ENCODE measurements at regions not wholly inside any gene's neighbourhood (a gene's known extent, or its start where the extent isn't known, plus 50 kb on each side); places are given as distances from the start of the nearest gene placed in this dataset.

GRCh38 chr17:64785011-64785421 is 122.9 kb upstream of the SMURF2 start:
- H2BK5ac ChIP-seq (ENCODE audit: low read depth, low read length, poor library complexity, severe bottlenecking), result no peak overlapping the region
- H3K27me3 ChIP-seq (ENCODE audit: control insufficient read depth in 1 of 2, insufficient read depth in 1 of 2, low read length in 2 of 2), result peaks cover 3 to 10% of the 10 kb centered on the region in 2 experiments
- H3K4me3 ChIP-seq (ENCODE audit: insufficient read depth in 1 of 2, low read depth in 1 of 2, low read length in 2 of 2), result no peak overlapping the region
- H2AK5ac ChIP-seq (ENCODE audit: low read length, severe bottlenecking), result no peak overlapping the region
- H4K91ac ChIP-seq (ENCODE audit: low read length), result no peak overlapping the region
- H4K8ac ChIP-seq (ENCODE audit: low read length), result no peak overlapping the region
- WGBS, result 74% methylated on average over 10 of the region's 10 CpGs
- DNase-seq, result no peak
- H3K9ac ChIP-seq (ENCODE audit: low read length), result no peak overlapping the region
- H3K79me1 ChIP-seq (replicated peaks; ENCODE audit: low read length, poor library complexity, severe bottlenecking), result peaks cover 2% of the 10 kb centered on the region
- H3K9me3 ChIP-seq (ENCODE audit: control insufficient read depth, low read length), result no peaks in the 10 kb centered on the region
- peaks cover 52 to 62% of the 10 kb centered on the region in 2 experiments for H3K36me3 ChIP-seq (ENCODE audit: control insufficient read depth in 1 of 2, insufficient read depth in 2 of 2, low read depth in 1 of 2, low read length in 2 of 2)
- H3K18ac ChIP-seq (ENCODE audit: low read depth in 1 of 2, low read length in 2 of 2), result no peak overlapping the region
- no peak overlapping the region for H3K4ac ChIP-seq (ENCODE audit: low read depth in 1 of 2, low read length in 2 of 2)
- peaks cover 29% of the 10 kb centered on the region for H3K4me1 ChIP-seq (ENCODE audit: control insufficient read depth, insufficient read depth, low read depth, low read length)
- H2BK120ac ChIP-seq (ENCODE audit: low read depth, low read length), result no peak overlapping the region
- H3K14ac ChIP-seq (ENCODE audit: low read length in 2 of 2), result no peak overlapping the region
- no peak overlapping the region for H3K27ac ChIP-seq (ENCODE audit: low read length, poor library complexity, severe bottlenecking)
- H2BK12ac ChIP-seq (ENCODE audit: low read length in 2 of 2), result no peak overlapping the region
- H2BK15ac ChIP-seq (ENCODE audit: low read depth, poor library complexity, severe bottlenecking), result no peak overlapping the region
- no peak overlapping the region for H3K4me2 ChIP-seq (ENCODE audit: low read length, poor library complexity, severe bottlenecking)
- H2AFZ ChIP-seq (ENCODE audit: low read depth, low read length), result no peak overlapping the region
- no peak overlapping the region for H3K23ac ChIP-seq (ENCODE audit: low read length in 2 of 2)

- Histone ChIP-seq H2BK15ac (ENCODE audit: low read depth, poor library complexity, severe bottlenecking) (no peak overlapping the region), H3K27me3 (ENCODE audit: control insufficient read depth in 1 of 2, insufficient read depth in 1 of 2, low read length in 2 of 2) (peaks cover 3 to 16% of the 10 kb centered on the region in 2 experiments), H3K4me1 (ENCODE audit: control insufficient read depth, insufficient read depth, low read depth, low read length) (peaks cover 34% of the 10 kb centered on the region)
These were observed 122.4 kb upstream of the SMURF2 start for GRCh38 chr17:64784353-64785010.

GRCh38 chr17:64783556-64784352 is 121.6 kb upstream of the SMURF2 start:
- peak overlapping the region in 1 of 2 experiments; percentile 18 for H3K14ac ChIP-seq (ENCODE audit: low read length in 2 of 2)
- WGBS, result 90% methylated on average over 14 of the region's 14 CpGs
- no peak overlapping the region for H4K91ac ChIP-seq (ENCODE audit: low read length)
- H2BK120ac ChIP-seq (ENCODE audit: low read depth, low read length), result no peak overlapping the region
- H3K4ac ChIP-seq (ENCODE audit: low read depth in 1 of 2, low read length in 2 of 2), result no peak overlapping the region
- DNase-seq, result no peak
- H3K9ac ChIP-seq (ENCODE audit: low read length), result no peak overlapping the region
- no peak overlapping the region for H3K4me3 ChIP-seq (ENCODE audit: insufficient read depth in 1 of 2, low read depth in 1 of 2, low read length in 2 of 2)
- H3K4me1 ChIP-seq (ENCODE audit: control insufficient read depth, insufficient read depth, low read depth, low read length), result peaks cover 37% of the 10 kb centered on the region
- no peak overlapping the region for H3K18ac ChIP-seq (ENCODE audit: low read depth in 1 of 2, low read length in 2 of 2)
- H3K79me1 ChIP-seq (replicated peaks; ENCODE audit: low read length, poor library complexity, severe bottlenecking), result peaks cover 2% of the 10 kb centered on the region
- H3K27ac ChIP-seq (ENCODE audit: low read length, poor library complexity, severe bottlenecking), result no peak overlapping the region
- H3K9me3 ChIP-seq (ENCODE audit: control insufficient read depth, low read length), result no peaks in the 10 kb centered on the region
- peaks cover 6 to 23% of the 10 kb centered on the region in 2 experiments for H3K27me3 ChIP-seq (ENCODE audit: control insufficient read depth in 1 of 2, insufficient read depth in 1 of 2, low read length in 2 of 2)
- H3K4me2 ChIP-seq (ENCODE audit: low read length, poor library complexity, severe bottlenecking), result no peak overlapping the region
- H3K23ac ChIP-seq (ENCODE audit: low read length in 2 of 2), result no peak overlapping the region
- H3K36me3 ChIP-seq (ENCODE audit: control insufficient read depth in 1 of 2, insufficient read depth in 2 of 2, low read depth in 1 of 2, low read length in 2 of 2), result peaks cover 52 to 62% of the 10 kb centered on the region in 2 experiments
- H4K8ac ChIP-seq (ENCODE audit: low read length), result no peak overlapping the region
- H2BK5ac ChIP-seq (ENCODE audit: low read depth, low read length, poor library complexity, severe bottlenecking), result no peak overlapping the region
- H2AK5ac ChIP-seq (ENCODE audit: low read length, severe bottlenecking), result no peak overlapping the region
- no peak overlapping the region for H2BK12ac ChIP-seq (ENCODE audit: low read length in 2 of 2)
- H2BK15ac ChIP-seq (ENCODE audit: low read depth, poor library complexity, severe bottlenecking), result no peak overlapping the region
- H2AFZ ChIP-seq (ENCODE audit: low read depth, low read length), result no peak overlapping the region

More at GRCh38 chr17:64784353-64785010, 122.4 kb upstream of the SMURF2 start:
- H3K9me3 ChIP-seq (ENCODE audit: control insufficient read depth, low read length), result no peaks in the 10 kb centered on the region
- no peak overlapping the region for H3K4me3 ChIP-seq (ENCODE audit: insufficient read depth in 1 of 2, low read depth in 1 of 2, low read length in 2 of 2)
- H3K14ac ChIP-seq (ENCODE audit: low read length in 2 of 2), result peak overlapping the region in 1 of 2 experiments; percentile 53
- H3K18ac ChIP-seq (ENCODE audit: low read depth in 1 of 2, low read length in 2 of 2), result peak overlapping the region in 1 of 2 experiments; percentile 2
- H3K23ac ChIP-seq (ENCODE audit: low read length in 2 of 2), result no peak overlapping the region
- DNase-seq, result no peak
- H2AFZ ChIP-seq (ENCODE audit: low read depth, low read length), result no peak overlapping the region
- peaks cover 52 to 62% of the 10 kb centered on the region in 2 experiments for H3K36me3 ChIP-seq (ENCODE audit: control insufficient read depth in 1 of 2, insufficient read depth in 2 of 2, low read depth in 1 of 2, low read length in 2 of 2)
- no peak overlapping the region for H3K9ac ChIP-seq (ENCODE audit: low read length)
- peaks cover 2% of the 10 kb centered on the region for H3K79me1 ChIP-seq (replicated peaks; ENCODE audit: low read length, poor library complexity, severe bottlenecking)
- no peak overlapping the region for H3K27ac ChIP-seq (ENCODE audit: low read length, poor library complexity, severe bottlenecking)
- H2BK12ac ChIP-seq (ENCODE audit: low read length in 2 of 2), result peak overlapping the region in 1 of 2 experiments; percentile 63
- no peak overlapping the region for H3K4ac ChIP-seq (ENCODE audit: low read depth in 1 of 2, low read length in 2 of 2)
- WGBS, result 80% methylated on average over 12 of the region's 16 CpGs
- no peak overlapping the region for H4K8ac ChIP-seq (ENCODE audit: low read length)
- H3K4me2 ChIP-seq (ENCODE audit: low read length, poor library complexity, severe bottlenecking), result no peak overlapping the region
- H2BK120ac ChIP-seq (ENCODE audit: low read depth, low read length), result no peak overlapping the region
- H2BK5ac ChIP-seq (ENCODE audit: low read depth, low read length, poor library complexity, severe bottlenecking), result no peak overlapping the region
- H2AK5ac ChIP-seq (ENCODE audit: low read length, severe bottlenecking), result no peak overlapping the region
- no peak overlapping the region for H4K91ac ChIP-seq (ENCODE audit: low read length)

- H4K91ac ChIP-seq (ENCODE audit: low read length), result no peak overlapping the region
- no peaks in the 10 kb centered on the region for H3K9me3 ChIP-seq (ENCODE audit: control insufficient read depth, low read length)
- H3K23ac ChIP-seq (ENCODE audit: low read length in 2 of 2), result no peak overlapping the region
- H3K27ac ChIP-seq (ENCODE audit: low read length, poor library complexity, severe bottlenecking), result no peak overlapping the region
- H3K27me3 ChIP-seq (ENCODE audit: control insufficient read depth in 1 of 2, insufficient read depth in 1 of 2, low read length in 2 of 2), result peaks cover 6 to 27% of the 10 kb centered on the region in 2 experiments
- no peak overlapping the region for H2BK12ac ChIP-seq (ENCODE audit: low read length in 2 of 2)
- no peak for DNase-seq
- no peak overlapping the region for H2AK5ac ChIP-seq (ENCODE audit: low read length, severe bottlenecking)
- H4K8ac ChIP-seq (ENCODE audit: low read length), result no peak overlapping the region
- H3K4me2 ChIP-seq (ENCODE audit: low read length, poor library complexity, severe bottlenecking), result no peak overlapping the region
- H3K79me1 ChIP-seq (replicated peaks; ENCODE audit: low read length, poor library complexity, severe bottlenecking), result peaks cover 2% of the 10 kb centered on the region
- no peak overlapping the region for H2BK5ac ChIP-seq (ENCODE audit: low read depth, low read length, poor library complexity, severe bottlenecking)
- no peak overlapping the region for H2BK120ac ChIP-seq (ENCODE audit: low read depth, low read length)
- no peak overlapping the region for H3K9ac ChIP-seq (ENCODE audit: low read length)
- H3K4me1 ChIP-seq (ENCODE audit: control insufficient read depth, insufficient read depth, low read depth, low read length), result peaks cover 43% of the 10 kb centered on the region
- no peak overlapping the region for H3K4me3 ChIP-seq (ENCODE audit: insufficient read depth in 1 of 2, low read depth in 1 of 2, low read length in 2 of 2)
- WGBS, result 91% methylated on average over 5 of the region's 6 CpGs
- H3K36me3 ChIP-seq (ENCODE audit: control insufficient read depth in 1 of 2, insufficient read depth in 2 of 2, low read depth in 1 of 2, low read length in 2 of 2), result peaks cover 50 to 58% of the 10 kb centered on the region in 2 experiments
- no peak overlapping the region for H2AFZ ChIP-seq (ENCODE audit: low read depth, low read length)
- H3K14ac ChIP-seq (ENCODE audit: low read length in 2 of 2), result no peak overlapping the region
- H3K4ac ChIP-seq (ENCODE audit: low read depth in 1 of 2, low read length in 2 of 2), result no peak overlapping the region
- no peak overlapping the region for H2BK15ac ChIP-seq (ENCODE audit: low read depth, poor library complexity, severe bottlenecking)
- no peak overlapping the region for H3K18ac ChIP-seq (ENCODE audit: low read depth in 1 of 2, low read length in 2 of 2)
These were observed 120.9 kb upstream of the SMURF2 start for GRCh38 chr17:64783031-64783461.
